Tibial artery (tissue), 4 donors: ENCODE measurements at regions not wholly inside any gene's neighbourhood (a gene's known extent, or its start where the extent isn't known, plus 50 kb on each side); places are given as distances from the start of the nearest gene placed in this dataset.

Experiments used
- DNase-seq, 2 donors: peaks; one replicate each; pipeline ENCODE4 v3.0.0-alpha.2; 2019
- H3K27ac ChIP-seq, 2 donors: fragments of 200-600 bp; sonication (generic) in 1 of 2; 1 replicate in 1 of 2; 2 replicates in 1 of 2; pipeline ENCODE4 v1.5.1; 2018 to 2019; ENCODE audit warnings: mild to moderate bottlenecking in 1 of 2
- H3K27me3 ChIP-seq, 2 donors: fragments of 200-600 bp; sonication (generic) in 1 of 2; one replicate each; pipeline versions ENCODE4 v1.5.1 to v1.6.0; 2016 to 2019
- H3K36me3 ChIP-seq, 3 donors: fragments of 200-600 bp; sonication (generic) in 2 of 3; one replicate each; pipeline ENCODE4 v1.5.1; 2016 to 2019; ENCODE audit warnings: mild to moderate bottlenecking in 2 of 3
- H3K4me1 ChIP-seq, 4 donors: fragments of 200-600 bp; sonication (generic) in 2 of 4; 1 replicate in 3 of 4; 2 replicates in 1 of 4; pipeline ENCODE4 v1.5.1; 2016 to 2019
- H3K4me3 ChIP-seq, 2 donors: fragments of 200-600 bp; sonication (generic) in 1 of 2; 1 replicate in 1 of 2; 2 replicates in 1 of 2; pipeline ENCODE4 v1.5.1; 2018 to 2019; ENCODE audit warnings: mild to moderate bottlenecking in 2 of 2
- H3K9me3 ChIP-seq, 3 donors: fragments of 200-600 bp; sonication (generic) in 1 of 3; one replicate each; pipeline ENCODE4 v1.5.1; 2016 to 2019
- intact Hi-C: fragments of 100-400 bp; cut with DNase I; formaldehyde crosslinking; loops from one replicate; pipeline ENCODE4 v1.15.0; 2023; ENCODE audit warnings: low total_unique reads
- TF ChIP-seq, protein P1 (sequence below), 2 experiments: fragments of 200-600 bp in 1 of 2; fragments of 450-650 bp in 1 of 2; IDR thresholded peaks; one replicate each; pipeline ENCODE4 v1.5.1; 2017 to 2019; ENCODE audit warnings: antibody characterized with exemption in 2 of 2, mild to moderate bottlenecking in 1 of 2, moderate library complexity in 1 of 2

DNA sequence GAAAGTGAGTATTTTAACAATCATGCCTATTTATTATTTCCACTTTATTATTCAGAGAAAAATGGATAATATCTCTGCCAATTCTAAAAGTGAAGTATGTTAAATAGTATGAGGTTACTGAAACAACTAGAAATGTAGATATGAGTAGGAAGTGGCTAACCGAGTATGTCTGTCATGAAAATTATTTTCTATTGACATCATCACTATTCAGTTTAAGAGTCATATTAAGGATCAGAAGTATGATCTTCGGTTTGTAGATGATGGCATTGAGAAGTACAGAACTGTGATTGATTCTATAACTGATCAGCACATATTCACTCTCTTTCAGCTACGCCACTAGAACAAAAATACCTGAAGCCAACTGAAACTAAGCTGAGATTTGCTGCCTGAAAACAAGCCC is 146.4 kb upstream of the SLITRK5 start:
- Histone ChIP-seq H3K4me1 (no peaks in the 10 kb centered on the region), H3K36me3 (no peaks in the 10 kb centered on the region), H3K27ac (no peak overlapping the region), H3K27me3 (no peaks in the 10 kb centered on the region), H3K9me3 (no peaks in the 10 kb centered on the region), H3K4me3 (no peak overlapping the region)
- DNase-seq = no peak
- intact Hi-C loops = no loop called here
- TF ChIP-seq, protein P1, sequence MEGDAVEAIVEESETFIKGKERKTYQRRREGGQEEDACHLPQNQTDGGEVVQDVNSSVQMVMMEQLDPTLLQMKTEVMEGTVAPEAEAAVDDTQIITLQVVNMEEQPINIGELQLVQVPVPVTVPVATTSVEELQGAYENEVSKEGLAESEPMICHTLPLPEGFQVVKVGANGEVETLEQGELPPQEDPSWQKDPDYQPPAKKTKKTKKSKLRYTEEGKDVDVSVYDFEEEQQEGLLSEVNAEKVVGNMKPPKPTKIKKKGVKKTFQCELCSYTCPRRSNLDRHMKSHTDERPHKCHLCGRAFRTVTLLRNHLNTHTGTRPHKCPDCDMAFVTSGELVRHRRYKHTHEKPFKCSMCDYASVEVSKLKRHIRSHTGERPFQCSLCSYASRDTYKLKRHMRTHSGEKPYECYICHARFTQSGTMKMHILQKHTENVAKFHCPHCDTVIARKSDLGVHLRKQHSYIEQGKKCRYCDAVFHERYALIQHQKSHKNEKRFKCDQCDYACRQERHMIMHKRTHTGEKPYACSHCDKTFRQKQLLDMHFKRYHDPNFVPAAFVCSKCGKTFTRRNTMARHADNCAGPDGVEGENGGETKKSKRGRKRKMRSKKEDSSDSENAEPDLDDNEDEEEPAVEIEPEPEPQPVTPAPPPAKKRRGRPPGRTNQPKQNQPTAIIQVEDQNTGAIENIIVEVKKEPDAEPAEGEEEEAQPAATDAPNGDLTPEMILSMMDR (IDR thresholded peaks at IDR 0.05) = no peak

DNA sequence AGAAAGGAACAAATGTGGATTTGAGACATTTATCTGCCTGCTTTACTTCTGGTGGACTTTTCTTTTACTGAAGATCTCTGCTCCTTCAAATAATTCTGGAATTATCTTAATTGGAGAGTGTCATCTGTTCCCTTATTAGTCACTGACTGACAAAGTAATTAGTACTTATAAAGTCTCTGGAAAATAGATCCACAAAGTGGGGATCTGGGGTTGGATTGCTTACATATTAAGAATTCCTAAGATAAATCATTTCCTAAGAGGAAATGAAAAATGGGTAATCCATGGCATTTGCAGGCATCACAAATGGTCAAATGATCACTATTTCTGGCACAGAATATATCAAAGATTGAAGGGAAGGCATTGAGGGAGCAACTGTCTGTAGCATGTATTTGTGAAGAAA is 137.4 kb upstream of the SLITRK5 start:
- intact Hi-C loops = no loop called here
- H3K4me1 ChIP-seq = no peaks in the 10 kb centered on the region
- no peaks in the 10 kb centered on the region for H3K9me3 ChIP-seq
- no peaks in the 10 kb centered on the region for H3K27me3 ChIP-seq
- H3K36me3 ChIP-seq = no peaks in the 10 kb centered on the region
- TF ChIP-seq, protein P1 (IDR thresholded peaks at IDR 0.05) = no peak
- no peak overlapping the region for H3K4me3 ChIP-seq
- DNase-seq = no peak
- no peak overlapping the region for H3K27ac ChIP-seq

DNA sequence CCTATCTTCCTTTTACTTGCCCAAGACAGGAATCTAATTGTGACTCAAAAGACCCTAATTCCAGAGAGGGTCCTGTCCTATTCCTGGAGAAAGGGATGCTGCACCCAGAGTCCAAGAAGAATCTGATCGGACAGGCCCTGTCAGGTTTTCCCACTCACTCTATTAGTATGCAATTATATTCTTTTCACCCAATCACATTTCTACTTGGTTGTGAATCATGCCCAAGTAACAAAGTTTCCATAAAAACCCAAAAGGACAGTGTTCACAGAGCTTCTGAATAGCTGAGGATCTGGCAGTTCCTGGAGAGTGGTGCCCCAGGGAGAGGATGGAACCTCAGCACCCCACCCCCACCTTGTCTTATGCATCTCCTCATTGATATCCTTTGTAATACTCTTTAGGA is 135.3 kb upstream of the SLITRK5 start:
- Histone ChIP-seq H3K27ac (no peak overlapping the region), H3K36me3 (no peaks in the 10 kb centered on the region), H3K27me3 (no peaks in the 10 kb centered on the region), H3K4me1 (no peaks in the 10 kb centered on the region), H3K4me3 (no peak overlapping the region), H3K9me3 (no peaks in the 10 kb centered on the region)
- no peak for DNase-seq
- TF ChIP-seq, protein P1 (IDR thresholded peaks at IDR 0.05) = no peak
- intact Hi-C loops = no loop called here

DNA sequence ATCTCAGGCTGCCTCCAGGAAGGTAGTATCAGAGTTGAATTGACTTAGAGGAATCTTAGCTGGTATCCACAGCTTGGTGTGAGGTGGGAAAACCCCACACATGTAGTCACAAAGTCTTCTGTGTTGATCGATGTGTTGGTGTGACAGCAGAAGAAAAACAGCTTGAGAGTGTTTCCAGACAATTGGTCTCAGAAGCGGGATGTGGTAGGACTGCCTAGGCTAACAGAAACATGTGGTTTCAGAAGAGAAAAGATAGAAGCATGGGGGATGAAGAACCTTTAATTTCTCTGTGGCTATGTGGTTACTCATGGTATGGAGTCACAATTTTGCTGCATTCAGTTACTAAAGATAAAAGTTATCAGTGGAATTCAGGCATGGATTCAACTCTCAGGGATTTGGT is 134.7 kb upstream of the SLITRK5 start:
- intact Hi-C loops = no loop called here
- no peak for DNase-seq
- Histone ChIP-seq H3K9me3 (no peaks in the 10 kb centered on the region), H3K4me1 (no peaks in the 10 kb centered on the region), H3K36me3 (no peaks in the 10 kb centered on the region), H3K27me3 (no peaks in the 10 kb centered on the region), H3K4me3 (no peak overlapping the region), H3K27ac (no peak overlapping the region)
- TF ChIP-seq, protein P1 (IDR thresholded peaks at IDR 0.05) = no peak

DNA sequence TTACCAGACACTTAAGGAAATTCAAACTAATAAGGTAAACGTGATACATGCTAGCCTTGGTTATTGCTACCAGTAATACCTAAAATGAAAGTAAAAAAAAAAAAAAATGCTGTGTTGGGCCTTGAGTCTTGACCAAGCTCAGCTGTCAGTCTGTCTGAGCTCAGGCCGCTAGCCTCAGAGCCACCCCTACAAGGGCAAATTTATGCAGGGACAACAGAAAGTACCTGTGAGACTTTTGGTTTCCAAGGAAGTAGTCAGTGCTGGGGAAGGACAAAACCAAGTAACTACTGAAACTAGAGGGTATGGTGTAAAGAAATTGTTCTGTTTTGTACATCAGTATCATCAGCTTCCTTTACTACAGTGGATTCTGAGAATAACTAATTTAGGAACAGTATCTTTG is 134.3 kb upstream of the SLITRK5 start:
- H3K27me3 ChIP-seq = no peaks in the 10 kb centered on the region
- intact Hi-C loops = no loop called here
- no peak for DNase-seq
- H3K36me3 ChIP-seq = no peaks in the 10 kb centered on the region
- no peaks in the 10 kb centered on the region for H3K9me3 ChIP-seq
- no peaks in the 10 kb centered on the region for H3K4me1 ChIP-seq
- TF ChIP-seq, protein P1 (IDR thresholded peaks at IDR 0.05) = no peak
- H3K27ac ChIP-seq = no peak overlapping the region
- no peak overlapping the region for H3K4me3 ChIP-seq

DNA sequence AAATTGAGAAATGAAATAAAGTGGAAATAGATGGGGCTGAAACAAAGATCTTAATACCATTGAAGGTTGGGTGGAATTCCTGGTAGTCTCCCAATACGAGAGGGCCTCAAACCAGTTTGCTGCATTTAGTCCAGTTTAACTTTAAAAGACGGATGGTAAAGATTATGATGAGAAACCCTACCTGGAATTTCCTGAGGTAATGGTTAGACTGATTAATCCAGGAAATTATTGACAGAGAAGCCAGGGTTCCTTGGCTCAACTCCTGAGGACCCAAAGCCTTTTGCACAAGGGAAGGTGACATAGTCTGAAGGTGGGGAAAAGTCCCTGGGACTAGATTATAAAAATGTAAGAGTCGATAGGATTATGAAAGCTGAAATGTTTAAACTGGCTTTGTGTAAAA is 133.2 kb upstream of the SLITRK5 start:
- H3K4me3 ChIP-seq = no peak overlapping the region
- DNase-seq = no peak
- intact Hi-C loops = no loop called here
- no peak overlapping the region for H3K27ac ChIP-seq
- TF ChIP-seq, protein P1 (IDR thresholded peaks at IDR 0.05) = no peak
- no peaks in the 10 kb centered on the region for H3K27me3 ChIP-seq
- no peaks in the 10 kb centered on the region for H3K9me3 ChIP-seq
- no peaks in the 10 kb centered on the region for H3K36me3 ChIP-seq
- no peaks in the 10 kb centered on the region for H3K4me1 ChIP-seq
